ENCODE measurements at regions not wholly inside any gene's neighbourhood (a gene's known extent, or its start where the extent isn't known, plus 50 kb on each side); places are given as distances from the start of the nearest gene placed in this dataset.

- TF ChIP-seq CTCF (conservative IDR thresholded peaks at IDR 0.05), result no peak
- no peaks in the 10 kb centered on the region for H3K36me3 Mint-ChIP-seq (ENCODE audit: low read depth)
- H3K4me3 ChIP-seq (ENCODE audit: low read length), result no peak overlapping the region
- no peaks in the 10 kb centered on the region for H3K4me1 ChIP-seq (ENCODE audit: control insufficient read depth, insufficient read depth, low read length)
- WGBS, 2 experiments (ENCODE audit: insufficient coverage in 1 of 2, insufficient read length in 1 of 2), result 94 to 95% methylated on average over 7 of the region's 7 CpGs
- no peak overlapping the region for H3K27ac Mint-ChIP-seq
- peaks cover 5% of the 10 kb centered on the region for H3K9me3 Mint-ChIP-seq
- H3K9me3 ChIP-seq (ENCODE audit: control insufficient read depth, low read length), result peaks cover 10% of the 10 kb centered on the region
- H3K27me3 ChIP-seq (ENCODE audit: control insufficient read depth, insufficient read depth, low read length, poor library complexity, severe bottlenecking), result no peaks in the 10 kb centered on the region
- H3K9ac ChIP-seq (ENCODE audit: extremely low read depth, low read length, poor library complexity, severe bottlenecking), result no peak overlapping the region
- H3K4me3 Mint-ChIP-seq, result no peak overlapping the region
- no peaks in the 10 kb centered on the region for H3K4me1 Mint-ChIP-seq
- H3K27me3 Mint-ChIP-seq (ENCODE audit: insufficient read depth), result peaks cover 2% of the 10 kb centered on the region
- H3K36me3 ChIP-seq (ENCODE audit: control insufficient read depth, insufficient read depth, low read length), result no peaks in the 10 kb centered on the region
- no peak for DNase-seq
- H3K27ac ChIP-seq (ENCODE audit: low read depth, low read length), result no peak overlapping the region
These were observed 270.3 kb downstream of the WDR11 start for GRCh38 chr10:121121462-121121861.

- no peaks in the 10 kb centered on the region for H3K9me3 Mint-ChIP-seq
- no peaks in the 10 kb centered on the region for H3K27me3 ChIP-seq (ENCODE audit: control insufficient read depth, insufficient read depth, low read length, poor library complexity, severe bottlenecking)
- H3K4me3 ChIP-seq (ENCODE audit: low read length), result no peak overlapping the region
- no peak overlapping the region for H3K9ac ChIP-seq (ENCODE audit: extremely low read depth, low read length, poor library complexity, severe bottlenecking)
- H3K27me3 Mint-ChIP-seq (ENCODE audit: insufficient read depth), result peaks cover 3% of the 10 kb centered on the region
- H3K36me3 ChIP-seq (ENCODE audit: control insufficient read depth, insufficient read depth, low read length), result no peaks in the 10 kb centered on the region
- no peaks in the 10 kb centered on the region for H3K9me3 ChIP-seq (ENCODE audit: control insufficient read depth, low read length)
- H3K4me1 Mint-ChIP-seq, result peaks cover 4% of the 10 kb centered on the region
- no peaks in the 10 kb centered on the region for H3K4me1 ChIP-seq (ENCODE audit: control insufficient read depth, insufficient read depth, low read length)
- DNase-seq, result no peak
- WGBS, 2 experiments (ENCODE audit: insufficient coverage in 1 of 2, insufficient read length in 1 of 2), result 91 to 95% methylated on average over 8 to 15 of the region's 15 CpGs
- no peak overlapping the region for H3K27ac Mint-ChIP-seq
- no peak overlapping the region for H3K4me3 Mint-ChIP-seq
- no peak overlapping the region for H3K27ac ChIP-seq (ENCODE audit: low read depth, low read length)
- TF ChIP-seq CTCF (conservative IDR thresholded peaks at IDR 0.05), result no peak
- H3K36me3 Mint-ChIP-seq (ENCODE audit: low read depth), result no peaks in the 10 kb centered on the region
These were observed 276.2 kb downstream of the WDR11 start for GRCh38 chr10:121127151-121127906.

GRCh38 chr10:121128164-121128563, 277.0 kb downstream of the WDR11 start:
- H3K27ac ChIP-seq (ENCODE audit: low read depth, low read length), result no peak overlapping the region
- H3K9me3 ChIP-seq (ENCODE audit: control insufficient read depth, low read length), result no peaks in the 10 kb centered on the region
- H3K4me1 ChIP-seq (ENCODE audit: control insufficient read depth, insufficient read depth, low read length), result no peaks in the 10 kb centered on the region
- no peak overlapping the region for H3K9ac ChIP-seq (ENCODE audit: extremely low read depth, low read length, poor library complexity, severe bottlenecking)
- WGBS, 2 experiments (ENCODE audit: insufficient coverage in 1 of 2, insufficient read length in 1 of 2), result 98% methylated on average over 8 to 9 of the region's 10 CpGs
- peaks cover 4% of the 10 kb centered on the region for H3K4me1 Mint-ChIP-seq
- H3K4me3 Mint-ChIP-seq, result no peak overlapping the region
- no peaks in the 10 kb centered on the region for H3K36me3 ChIP-seq (ENCODE audit: control insufficient read depth, insufficient read depth, low read length)
- H3K27ac Mint-ChIP-seq, result no peak overlapping the region
- DNase-seq, result no peak
- no peaks in the 10 kb centered on the region for H3K9me3 Mint-ChIP-seq
- peak; percentile 19 for TF ChIP-seq CTCF (conservative IDR thresholded peaks at IDR 0.05)
- no peaks in the 10 kb centered on the region for H3K27me3 ChIP-seq (ENCODE audit: control insufficient read depth, insufficient read depth, low read length, poor library complexity, severe bottlenecking)
- no peak overlapping the region for H3K4me3 ChIP-seq (ENCODE audit: low read length)
- H3K27me3 Mint-ChIP-seq (ENCODE audit: insufficient read depth), result peaks cover 4% of the 10 kb centered on the region
- H3K36me3 Mint-ChIP-seq (ENCODE audit: low read depth), result no peaks in the 10 kb centered on the region
